K562 (cell line): ENCODE measurements at regions not wholly inside any gene's neighbourhood (a gene's known extent, or its start where the extent isn't known, plus 50 kb on each side); places are given as distances from the start of the nearest gene placed in this dataset.

Experiments used
- ADNP ChIP-seq: fragments of 200-800 bp; sonication (Bioruptor generic); IDR thresholded peaks from 2 replicates; pipeline ENCODE4 v1.6.1; 2016; ENCODE audit warnings: missing genetic modification characterization, missing compliant biosample characterization
- BACH1 ChIP-seq: fragments of 200-800 bp; sonication (Bioruptor generic); IDR thresholded peaks from 2 replicates; pipeline ENCODE4 v1.6.1; 2016; ENCODE audit warnings: missing genetic modification characterization, missing compliant biosample characterization
- CEBPZ ChIP-seq: fragments of 150-350 bp; IDR thresholded peaks from 2 replicates; pipeline ENCODE4 v1.6.1; 2014; ENCODE audit warnings: low read depth, mild to moderate bottlenecking, low read length, borderline replicate concordance
- ELF4 ChIP-seq: fragments of 450-650 bp; formaldehyde crosslinking; IDR thresholded peaks from 2 replicates; pipeline ENCODE4 v1.4.0; 2022; ENCODE audit warnings: missing genetic modification characterization
- ESRRB ChIP-seq: fragments of 250-450 bp; sonication (Bioruptor Pico); IDR thresholded peaks from 2 replicates; pipeline ENCODE4 v1.5.0; 2020; ENCODE audit warnings: mild to moderate bottlenecking, moderate library complexity, borderline replicate concordance
- GABPB2 ChIP-seq: fragments of 250-450 bp; sonication (Bioruptor Pico); conservative IDR thresholded peaks from 2 replicates; pipeline ENCODE4 v1.5.1; 2021; ENCODE audit warnings: mild to moderate bottlenecking
- GATA2 ChIP-seq: sonication (generic); formaldehyde crosslinking; IDR thresholded peaks from 2 replicates; pipeline ENCODE4 v1.4.0; 2020; ENCODE audit warnings: mild to moderate bottlenecking, missing genetic modification reagents
- ILF3 ChIP-seq: fragments of 450-650 bp; IDR thresholded peaks from 2 replicates; pipeline ENCODE4 v1.6.1; 2018; ENCODE audit warnings: antibody characterized with exemption, mild to moderate bottlenecking, moderate library complexity, borderline replicate concordance
- MAX ChIP-seq: sonication (generic); formaldehyde crosslinking; IDR thresholded peaks from 2 replicates; pipeline ENCODE4 v1.9.0; 2022; ENCODE audit warnings: mild to moderate bottlenecking, missing genetic modification reagents
- NCOA2 ChIP-seq, 2 experiments: fragments of 450-650 bp; IDR thresholded peaks; 2 replicates each; pipeline ENCODE4 v1.6.1; 2018; ENCODE audit warnings: mild to moderate bottlenecking in 2 of 2, moderate library complexity in 1 of 2; ENCODE audit not compliant: partially characterized antibody in 2 of 2
- REST ChIP-seq, 2 experiments: fragments of 450-650 bp; formaldehyde crosslinking in 1 of 2; IDR thresholded peaks; 2 replicates each; pipeline versions ENCODE4 v1.4.0 to v1.6.1; 2014 to 2020; ENCODE audit warnings: mild to moderate bottlenecking in 2 of 2, borderline replicate concordance in 1 of 2, low read depth in 1 of 2
- TAF9B ChIP-seq: fragments of 450-650 bp; IDR thresholded peaks from 2 replicates; pipeline ENCODE4 v1.6.1; 2018; ENCODE audit warnings: mild to moderate bottlenecking; ENCODE audit not compliant: partially characterized antibody
- TAL1 ChIP-seq: fragments of 450-650 bp; IDR thresholded peaks from 2 replicates; pipeline ENCODE4 v1.6.1; 2016; ENCODE audit warnings: mild to moderate bottlenecking
- ZNF217 ChIP-seq: sonication (generic); formaldehyde crosslinking; IDR thresholded peaks from 2 replicates; pipeline ENCODE4 v1.8.0; 2022; ENCODE audit warnings: mild to moderate bottlenecking, missing genetic modification reagents
- TF ChIP-seq, protein P1 (sequence below), 2 experiments: fragments of 250-450 bp in 1 of 2; fragments of 450-650 bp in 1 of 2; sonication (Bioruptor Pico) in 1 of 2; IDR thresholded peaks; 2 replicates each; pipeline versions ENCODE4 v1.6.1 to v1.8.0; 2016 to 2021; ENCODE audit warnings: mild to moderate bottlenecking in 2 of 2, moderate library complexity in 2 of 2, missing compliant biosample characterization in 1 of 2, missing genetic modification characterization in 1 of 2

DNA sequence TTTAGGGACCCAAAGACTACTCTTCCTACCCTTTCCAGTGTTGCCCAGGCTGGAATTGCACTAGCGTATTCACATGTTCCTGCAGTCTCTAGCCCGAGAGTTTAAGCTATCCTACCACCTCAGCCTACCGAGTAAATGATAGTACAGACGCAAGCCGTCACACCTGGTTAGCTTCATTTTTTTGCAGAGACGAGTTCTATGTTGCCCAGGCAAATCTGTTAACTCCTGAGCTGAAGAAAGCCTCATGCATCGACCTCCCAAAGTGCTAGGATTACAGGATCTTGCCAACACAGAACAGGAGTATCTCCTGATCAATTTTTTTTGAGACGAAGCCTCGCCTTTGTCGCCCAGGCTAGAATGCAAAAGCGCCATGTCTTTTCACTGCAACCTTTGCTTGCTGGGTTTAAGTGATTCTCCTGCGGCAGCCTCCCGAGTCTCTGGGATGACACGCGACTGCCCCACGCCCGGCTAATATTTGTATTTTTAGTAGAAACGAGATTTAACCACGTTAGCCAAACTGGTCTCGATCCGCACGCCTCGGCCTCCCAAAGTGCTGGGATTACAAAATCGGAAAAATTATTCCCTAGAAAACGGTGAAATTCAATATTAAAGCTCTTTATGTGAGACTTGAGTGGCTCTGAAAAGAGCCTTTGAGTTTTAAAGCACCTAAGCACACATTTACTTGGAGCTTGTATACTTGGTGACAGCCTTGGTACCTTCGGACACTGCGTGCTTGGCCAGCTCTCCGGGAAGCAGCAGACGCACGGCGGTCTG lies 128.5 kb downstream of the HFE start (continued):
- TF ChIP-seq CEBPZ = no peak; the same call in 1 of the 2 replicates
- no peak for TF ChIP-seq ADNP (tag)
- TF ChIP-seq ZNF217 = 0 out of 2 replicates have a peak, but pooled peaks have one; percentile 14
- TF ChIP-seq NCOA2 (IDR thresholded peaks at IDR 0.05; ENCODE audit: partially characterized antibody in 2 of 2) = no peak
- no peak for TF ChIP-seq TAL1
- no peak for TF ChIP-seq TAF9B
- TF ChIP-seq BACH1 (tag) = no peak
- TF ChIP-seq ILF3 = no peak
- no peak for TF ChIP-seq ESRRB (CRISPR knock-in tag)
- no peak for TF ChIP-seq MAX
- TF ChIP-seq GABPB2 = peak; percentile 33
- no peak for TF ChIP-seq ELF4 (CRISPR knock-in tag)
- TF ChIP-seq, protein P1, sequence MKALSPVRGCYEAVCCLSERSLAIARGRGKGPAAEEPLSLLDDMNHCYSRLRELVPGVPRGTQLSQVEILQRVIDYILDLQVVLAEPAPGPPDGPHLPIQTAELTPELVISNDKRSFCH (CRISPR knock-in tag; IDR thresholded peaks at IDR 0.05) = no peak
- TF ChIP-seq, protein P1 (tag; IDR thresholded peaks at IDR 0.05) = peak; percentile 38; the same call in 1 of the 2 replicates
- no peak for TF ChIP-seq REST (IDR thresholded peaks at IDR 0.05; ENCODE audit: borderline replicate concordance)
- TF ChIP-seq REST (CRISPR knock-in tag; IDR thresholded peaks at IDR 0.05; ENCODE audit: low read depth) = no peak
- TF ChIP-seq GATA2 (CRISPR knock-in tag) = peak; percentile 77
